Panc1 (cell line): ENCODE measurements at regions not wholly inside any gene's neighbourhood (a gene's known extent, or its start where the extent isn't known, plus 50 kb on each side); places are given as distances from the start of the nearest gene placed in this dataset.

Experiments
- ATAC-seq: fragments of 200-7000 bp; cut with Tn5 transposase; 2 replicates; pipeline ENCODE4 v1.9.1; 2020; ENCODE audit warnings: mild to moderate bottlenecking, moderate library complexity
- BruUV-seq: library from RNA; stranded (reverse); fragments of 400-500 nt; replicated peaks from 2 replicates; lab custom pipeline; 2021; lab: Mats Ljungman, UMichigan
- CTCF ChIA-PET: fragments of 300-600 bp; sonication (Branson Sonifier 250); formaldehyde crosslinking; loops from one replicate; lab custom pipeline; 2022; ENCODE audit warnings: antibody characterized with exemption; lab: Charles Lee
- POLR2A ChIA-PET: fragments of 300-600 bp; sonication (Branson Sonifier 250); formaldehyde crosslinking; loops from one replicate; lab custom pipeline; 2022; ENCODE audit warnings: antibody characterized with exemption; lab: Charles Lee
- DNase-seq: peaks from one replicate; pipeline ENCODE4 v3.0.0-alpha.2; 2010; ENCODE audit warnings: low read depth, low spot score
- H3K27ac ChIP-seq: 2 replicates; pipeline ENCODE4 v1.5.1; 2011; ENCODE audit warnings: mild to moderate bottlenecking, low read length, inconsistent platforms
- H3K27me3 ChIP-seq: fragments of 200-500 bp; sonication (Bioruptor generic); 2 replicates; pipeline ENCODE4 v1.6.0; 2014; ENCODE audit warnings: low read length, inconsistent platforms; ENCODE audit not compliant: control insufficient read depth, insufficient read depth
- H3K36me3 ChIP-seq: fragments of 200-500 bp; sonication (Bioruptor generic); 2 replicates; pipeline ENCODE4 v1.5.1; 2014; ENCODE audit warnings: inconsistent platforms, mild to moderate bottlenecking, low read length, moderate library complexity; ENCODE audit not compliant: control insufficient read depth, insufficient read depth
- H3K4me1 ChIP-seq: 2 replicates; pipeline ENCODE4 v1.5.1; 2011; ENCODE audit warnings: inconsistent platforms, mild to moderate bottlenecking, low read length, moderate library complexity; ENCODE audit not compliant: control insufficient read depth, insufficient read depth
- H3K4me3 ChIP-seq, 2 experiments: 2 replicates each; pipeline ENCODE4 v1.5.1; 2011 to 2012; ENCODE audit warnings: low read depth in 2 of 2, low read length in 2 of 2, mild to moderate bottlenecking in 2 of 2, inconsistent platforms in 1 of 2, moderate library complexity in 1 of 2
- H3K9me3 ChIP-seq: fragments of 200-500 bp; sonication (Bioruptor generic); 2 replicates; pipeline ENCODE4 v1.5.1; 2014; ENCODE audit warnings: low read depth, mild to moderate bottlenecking, inconsistent platforms, low read length, moderate library complexity; ENCODE audit not compliant: control insufficient read depth, insufficient read depth
- CTCF ChIP-seq: fragments of 450-650 bp; IDR thresholded peaks from 2 replicates; pipeline ENCODE4 v1.5.1; 2017; ENCODE audit warnings: mild to moderate bottlenecking
- POLR2AphosphoS5 ChIP-seq: IDR thresholded peaks from 2 replicates; pipeline ENCODE4 v1.6.1; 2012; ENCODE audit warnings: mild to moderate bottlenecking, low read depth, low read length, moderate library complexity
- SIN3A ChIP-seq: IDR thresholded peaks from 2 replicates; pipeline ENCODE4 v1.6.1; 2012; ENCODE audit warnings: low read depth, mild to moderate bottlenecking, low read length, moderate library complexity, borderline replicate concordance; ENCODE audit not compliant: insufficient read depth
- TCF7L2 ChIP-seq: IDR thresholded peaks from 2 replicates; pipeline ENCODE4 v1.6.1; 2011; ENCODE audit warnings: mild to moderate bottlenecking, low read depth, low read length, inconsistent platforms
- in situ Hi-C: cut with HindIII; loops from 2 replicates; pipeline ENCODE4 v1.10.0; 2016; ENCODE audit warnings: low sequenced_read_pairs, low pct_unique_long_range_greater_than_20kb
- intact Hi-C: fragments of 100-400 bp; cut with micrococcal nuclease; formaldehyde crosslinking; loops from one replicate; pipeline ENCODE4 v1.10.0; 2022; ENCODE audit not compliant: unreplicated experiment
- TF ChIP-seq, protein P1 (sequence below), 2 experiments: IDR thresholded peaks; 2 replicates each; pipeline ENCODE4 v1.6.1; 2011 to 2012; ENCODE audit warnings: low read depth in 2 of 2, control low read depth in 1 of 2, low read length in 1 of 2, mild to moderate bottlenecking in 1 of 2, moderate library complexity in 1 of 2; ENCODE audit not compliant: insufficient read depth in 1 of 2

GRCh38 chr22:27358096-27358870, 443.3 kb downstream of the MN1 start:
- ChIA-PET POLR2A (no interaction called here), CTCF (no interaction called here)
- ATAC-seq = no peak

DNA sequence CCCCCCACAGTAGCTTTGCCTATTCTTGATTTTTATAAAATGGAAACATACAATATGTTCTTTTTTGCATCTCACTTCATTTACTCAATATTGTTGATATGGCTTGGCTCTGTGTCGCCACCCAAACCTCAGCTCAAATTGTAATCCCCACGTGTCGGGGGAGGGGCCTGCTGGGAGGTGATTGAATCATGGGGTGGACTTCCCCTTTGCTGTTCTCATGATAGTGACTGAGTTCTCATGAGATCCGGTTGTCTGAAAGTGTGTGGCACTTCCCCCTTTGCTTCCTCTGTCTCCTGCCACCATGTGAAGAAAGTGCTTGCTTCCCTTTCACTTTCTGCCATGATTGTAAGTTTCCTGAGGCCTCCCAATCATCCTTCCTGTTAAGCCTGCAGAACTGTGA, 431.3 kb downstream of the MN1 start:
- H3K27me3 ChIP-seq = peaks cover 3% of the 10 kb centered on the region; the same call in 1 of the 2 replicates
- no peaks in the 10 kb centered on the region for H3K9me3 ChIP-seq
- intact Hi-C loops = no loop called here
- POLR2A ChIA-PET = no interaction called here
- TF ChIP-seq, protein P1, sequence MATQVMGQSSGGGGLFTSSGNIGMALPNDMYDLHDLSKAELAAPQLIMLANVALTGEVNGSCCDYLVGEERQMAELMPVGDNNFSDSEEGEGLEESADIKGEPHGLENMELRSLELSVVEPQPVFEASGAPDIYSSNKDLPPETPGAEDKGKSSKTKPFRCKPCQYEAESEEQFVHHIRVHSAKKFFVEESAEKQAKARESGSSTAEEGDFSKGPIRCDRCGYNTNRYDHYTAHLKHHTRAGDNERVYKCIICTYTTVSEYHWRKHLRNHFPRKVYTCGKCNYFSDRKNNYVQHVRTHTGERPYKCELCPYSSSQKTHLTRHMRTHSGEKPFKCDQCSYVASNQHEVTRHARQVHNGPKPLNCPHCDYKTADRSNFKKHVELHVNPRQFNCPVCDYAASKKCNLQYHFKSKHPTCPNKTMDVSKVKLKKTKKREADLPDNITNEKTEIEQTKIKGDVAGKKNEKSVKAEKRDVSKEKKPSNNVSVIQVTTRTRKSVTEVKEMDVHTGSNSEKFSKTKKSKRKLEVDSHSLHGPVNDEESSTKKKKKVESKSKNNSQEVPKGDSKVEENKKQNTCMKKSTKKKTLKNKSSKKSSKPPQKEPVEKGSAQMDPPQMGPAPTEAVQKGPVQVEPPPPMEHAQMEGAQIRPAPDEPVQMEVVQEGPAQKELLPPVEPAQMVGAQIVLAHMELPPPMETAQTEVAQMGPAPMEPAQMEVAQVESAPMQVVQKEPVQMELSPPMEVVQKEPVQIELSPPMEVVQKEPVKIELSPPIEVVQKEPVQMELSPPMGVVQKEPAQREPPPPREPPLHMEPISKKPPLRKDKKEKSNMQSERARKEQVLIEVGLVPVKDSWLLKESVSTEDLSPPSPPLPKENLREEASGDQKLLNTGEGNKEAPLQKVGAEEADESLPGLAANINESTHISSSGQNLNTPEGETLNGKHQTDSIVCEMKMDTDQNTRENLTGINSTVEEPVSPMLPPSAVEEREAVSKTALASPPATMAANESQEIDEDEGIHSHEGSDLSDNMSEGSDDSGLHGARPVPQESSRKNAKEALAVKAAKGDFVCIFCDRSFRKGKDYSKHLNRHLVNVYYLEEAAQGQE (IDR thresholded peaks at IDR 0.05; ENCODE audit: insufficient read depth in 1 of 2, low read depth in 2 of 2, low read length in 1 of 2) = no peak
- no peak for TF ChIP-seq TCF7L2
- TF ChIP-seq POLR2AphosphoS5 = no peak
- no peak for TF ChIP-seq CTCF
- TF ChIP-seq SIN3A = no peak
- no peaks in the 10 kb centered on the region for H3K36me3 ChIP-seq
- H3K27ac ChIP-seq = no peak overlapping the region
- H3K4me1 ChIP-seq = no peaks in the 10 kb centered on the region
- H3K4me3 ChIP-seq = no peak overlapping the region
- ATAC-seq (no peak), DNase-seq (no peak)
- in situ Hi-C loops = no loop called here
- CTCF ChIA-PET = no interaction called here
- no TSS peak for BruUV-seq

More at GRCh38 chr22:27358096-27358870, 443.3 kb downstream of the MN1 start:
- no peaks in the 10 kb centered on the region for H3K9me3 ChIP-seq
- no peak for DNase-seq
- H3K27me3 ChIP-seq = no peaks in the 10 kb centered on the region
- no peak overlapping the region for H3K27ac ChIP-seq
- H3K36me3 ChIP-seq = no peaks in the 10 kb centered on the region
- H3K4me3 ChIP-seq = no peak overlapping the region
- BruUV-seq = no TSS peak
- TF ChIP-seq POLR2AphosphoS5 (no peak), CTCF (no peak), SIN3A (no peak)
- TF ChIP-seq, protein P1 (IDR thresholded peaks at IDR 0.05; ENCODE audit: insufficient read depth in 1 of 2, low read depth in 2 of 2, low read length in 1 of 2) = no peak
- in situ Hi-C loops = no loop called here
- no peaks in the 10 kb centered on the region for H3K4me1 ChIP-seq
- intact Hi-C loops = no loop called here
